MM.1S (cell line): ENCODE measurements at regions not wholly inside any gene's neighbourhood (a gene's known extent, or its start where the extent isn't known, plus 50 kb on each side); places are given as distances from the start of the nearest gene placed in this dataset.

Experiments
- DNase-seq: peaks from one replicate; pipeline ENCODE4 v3.0.0-alpha.2; 2015
- H2AFZ ChIP-seq: fragments of 300-600 bp; sonication (generic); 2 replicates; pipeline ENCODE4 v1.6.0; 2016; ENCODE audit warnings: antibody characterized with exemption, low read length
- H3F3A ChIP-seq: fragments of 300-600 bp; sonication (generic); 2 replicates; pipeline ENCODE4 v1.6.1; 2016; ENCODE audit warnings: mild to moderate bottlenecking, antibody characterized with exemption, low read length, moderate library complexity, mixed read lengths; ENCODE audit not compliant: insufficient read depth
- H3K27ac ChIP-seq: fragments of 300-600 bp; sonication (generic); 2 replicates; pipeline ENCODE4 v1.5.1; 2016; ENCODE audit warnings: mild to moderate bottlenecking, low read length
- H3K27me3 ChIP-seq: fragments of 300-600 bp; sonication (generic); replicated peaks from 2 replicates; pipeline ENCODE4 v1.6.0; 2016; ENCODE audit warnings: low read length; ENCODE audit not compliant: insufficient read depth
- H3K36me3 ChIP-seq: fragments of 300-600 bp; sonication (generic); replicated peaks from 2 replicates; pipeline ENCODE4 v1.6.1; 2016; ENCODE audit warnings: mild to moderate bottlenecking, low read length, mixed read lengths; ENCODE audit not compliant: insufficient read depth
- H3K4me1 ChIP-seq: fragments of 300-600 bp; sonication (generic); 2 replicates; pipeline ENCODE4 v1.6.1; 2016; ENCODE audit warnings: low read length, mixed read lengths
- H3K4me2 ChIP-seq: fragments of 300-600 bp; sonication (generic); 2 replicates; pipeline ENCODE4 v1.6.0; 2016; ENCODE audit warnings: low read depth, low read length
- H3K4me3 ChIP-seq: fragments of 300-600 bp; sonication (generic); 2 replicates; pipeline ENCODE4 v1.5.1; 2016; ENCODE audit warnings: low read length, mixed read lengths
- H3K79me2 ChIP-seq: fragments of 300-600 bp; sonication (generic); 2 replicates; pipeline ENCODE4 v1.6.1; 2016; ENCODE audit warnings: mixed run types, low read length, mixed read lengths
- H3K9ac ChIP-seq: fragments of 300-600 bp; sonication (generic); 2 replicates; pipeline ENCODE4 v1.6.1; 2016; ENCODE audit warnings: low read length, mixed read lengths
- H3K9me2 ChIP-seq: fragments of 300-600 bp; sonication (generic); replicated peaks from 2 replicates; pipeline ENCODE4 v1.6.1; 2016; ENCODE audit warnings: mild to moderate bottlenecking, low read length, mixed read lengths; ENCODE audit not compliant: insufficient read depth
- H3K9me3 ChIP-seq: fragments of 300-600 bp; sonication (generic); replicated peaks from 2 replicates; pipeline ENCODE4 v1.6.1; 2016; ENCODE audit warnings: mild to moderate bottlenecking, low read length, mixed read lengths; ENCODE audit not compliant: insufficient read depth
- H4K20me1 ChIP-seq: fragments of 300-600 bp; sonication (generic); 2 replicates; pipeline ENCODE4 v1.6.1; 2016; ENCODE audit warnings: mild to moderate bottlenecking, low read length, moderate library complexity, mixed read lengths; ENCODE audit not compliant: insufficient read depth
- EZH2 ChIP-seq: fragments of 300-600 bp; sonication (generic); optimal IDR thresholded peaks from 2 replicates; pipeline ENCODE3; 2017; ENCODE audit warnings: low read depth, mild to moderate bottlenecking, antibody characterized with exemption, low read length, mixed read lengths
- EZH2phosphoT487 ChIP-seq: fragments of 300-600 bp; sonication (generic); IDR thresholded peaks from 2 replicates; pipeline ENCODE4 v1.6.1; 2018; ENCODE audit warnings: antibody characterized with exemption, low read length
- TF ChIP-seq, protein P1 (sequence below): fragments of 300-600 bp; sonication (generic); IDR thresholded peaks from 2 replicates; pipeline ENCODE4 v1.5.1; 2016; ENCODE audit warnings: antibody characterized with exemption, low read length, mixed read lengths

DNA sequence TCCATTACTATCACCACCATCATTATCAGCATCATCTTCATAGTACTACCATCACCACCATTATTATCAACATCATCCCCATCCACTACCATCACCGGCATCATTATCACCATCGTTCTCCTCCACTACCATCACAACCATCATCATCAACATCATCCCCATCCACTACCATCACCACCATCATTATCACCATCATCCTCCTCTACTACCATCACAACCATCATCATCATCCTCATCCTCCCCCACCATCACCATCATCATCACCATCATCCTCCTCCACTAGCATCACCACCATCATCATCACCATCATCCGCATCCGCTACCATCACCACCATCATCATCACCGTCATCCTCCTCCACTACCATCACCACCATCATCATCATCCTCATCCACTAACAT lies 639.8 kb upstream of the RBFOX1 start:
- H3K79me2 ChIP-seq, result no peaks in the 10 kb centered on the region
- no peaks in the 10 kb centered on the region for H3K9me3 ChIP-seq
- no peaks in the 10 kb centered on the region for H3K27me3 ChIP-seq
- DNase-seq, result no peak
- H3K4me1 ChIP-seq, result no peaks in the 10 kb centered on the region
- H3K4me2 ChIP-seq, result no peak overlapping the region
- no peak overlapping the region for H2AFZ ChIP-seq
- H3F3A ChIP-seq, result no peaks in the 10 kb centered on the region
- no peaks in the 10 kb centered on the region for H3K36me3 ChIP-seq
- no peak overlapping the region for H3K27ac ChIP-seq
- TF ChIP-seq EZH2 (no peak), EZH2phosphoT487 (no peak)
- TF ChIP-seq, protein P1, sequence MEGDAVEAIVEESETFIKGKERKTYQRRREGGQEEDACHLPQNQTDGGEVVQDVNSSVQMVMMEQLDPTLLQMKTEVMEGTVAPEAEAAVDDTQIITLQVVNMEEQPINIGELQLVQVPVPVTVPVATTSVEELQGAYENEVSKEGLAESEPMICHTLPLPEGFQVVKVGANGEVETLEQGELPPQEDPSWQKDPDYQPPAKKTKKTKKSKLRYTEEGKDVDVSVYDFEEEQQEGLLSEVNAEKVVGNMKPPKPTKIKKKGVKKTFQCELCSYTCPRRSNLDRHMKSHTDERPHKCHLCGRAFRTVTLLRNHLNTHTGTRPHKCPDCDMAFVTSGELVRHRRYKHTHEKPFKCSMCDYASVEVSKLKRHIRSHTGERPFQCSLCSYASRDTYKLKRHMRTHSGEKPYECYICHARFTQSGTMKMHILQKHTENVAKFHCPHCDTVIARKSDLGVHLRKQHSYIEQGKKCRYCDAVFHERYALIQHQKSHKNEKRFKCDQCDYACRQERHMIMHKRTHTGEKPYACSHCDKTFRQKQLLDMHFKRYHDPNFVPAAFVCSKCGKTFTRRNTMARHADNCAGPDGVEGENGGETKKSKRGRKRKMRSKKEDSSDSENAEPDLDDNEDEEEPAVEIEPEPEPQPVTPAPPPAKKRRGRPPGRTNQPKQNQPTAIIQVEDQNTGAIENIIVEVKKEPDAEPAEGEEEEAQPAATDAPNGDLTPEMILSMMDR, result no peak
- no peak overlapping the region for H3K9ac ChIP-seq
- no peak overlapping the region for H3K4me3 ChIP-seq
- H3K9me2 ChIP-seq, result no peaks in the 10 kb centered on the region
- H4K20me1 ChIP-seq, result no peaks in the 10 kb centered on the region

- H3K27ac ChIP-seq, result no peak overlapping the region
- no peak overlapping the region for H3K4me2 ChIP-seq
- no peaks in the 10 kb centered on the region for H3F3A ChIP-seq
- H3K9ac ChIP-seq, result no peak overlapping the region
- no peak for DNase-seq
- no peaks in the 10 kb centered on the region for H3K79me2 ChIP-seq
- no peaks in the 10 kb centered on the region for H3K4me1 ChIP-seq
- TF ChIP-seq EZH2phosphoT487 (no peak), EZH2 (no peak)
- TF ChIP-seq, protein P1, result no peak
- no peak overlapping the region for H2AFZ ChIP-seq
- no peaks in the 10 kb centered on the region for H3K36me3 ChIP-seq
- no peaks in the 10 kb centered on the region for H3K27me3 ChIP-seq
- no peaks in the 10 kb centered on the region for H3K9me3 ChIP-seq
- H4K20me1 ChIP-seq, result no peaks in the 10 kb centered on the region
- no peak overlapping the region for H3K4me3 ChIP-seq
- no peaks in the 10 kb centered on the region for H3K9me2 ChIP-seq
These were observed 641.9 kb upstream of the RBFOX1 start for GRCh38 chr16:6690741-6691140.

- H3K9ac ChIP-seq, result no peak overlapping the region
- H3K4me3 ChIP-seq, result no peak overlapping the region
- no peak overlapping the region for H2AFZ ChIP-seq
- no peaks in the 10 kb centered on the region for H3K4me1 ChIP-seq
- DNase-seq, result no peak
- no peak for TF ChIP-seq EZH2phosphoT487
- TF ChIP-seq, protein P1, result no peak
- no peak for TF ChIP-seq EZH2
- H3K9me3 ChIP-seq, result no peaks in the 10 kb centered on the region
- H3F3A ChIP-seq, result no peaks in the 10 kb centered on the region
- no peak overlapping the region for H3K4me2 ChIP-seq
- H3K36me3 ChIP-seq, result no peaks in the 10 kb centered on the region
- no peaks in the 10 kb centered on the region for H3K27me3 ChIP-seq
- H4K20me1 ChIP-seq, result no peaks in the 10 kb centered on the region
- H3K79me2 ChIP-seq, result no peaks in the 10 kb centered on the region
- H3K27ac ChIP-seq, result no peak overlapping the region
- H3K9me2 ChIP-seq, result no peaks in the 10 kb centered on the region
These were observed 643.0 kb upstream of the RBFOX1 start for GRCh38 chr16:6689643-6690042.

DNA sequence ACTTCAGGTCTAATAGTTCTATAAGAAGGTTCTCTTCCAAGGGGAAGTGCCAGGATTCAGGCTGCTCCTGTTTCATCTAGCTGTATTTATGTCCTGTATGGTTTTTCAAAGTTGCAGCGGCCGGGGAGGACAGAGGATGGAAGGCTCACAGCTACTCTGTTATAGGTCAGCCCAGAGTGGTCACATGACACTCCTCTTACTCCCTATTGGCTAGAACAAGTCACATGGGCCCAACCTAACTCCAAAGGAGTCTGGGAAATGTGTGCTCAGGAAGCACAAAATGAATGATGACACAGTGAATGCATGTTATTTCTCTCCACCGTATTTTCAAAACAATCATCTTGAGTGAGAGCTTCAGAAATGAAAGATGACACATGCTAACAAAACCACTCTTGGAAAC lies 645.1 kb upstream of the RBFOX1 start:
- no peak overlapping the region for H2AFZ ChIP-seq
- no peaks in the 10 kb centered on the region for H3K4me1 ChIP-seq
- H3K27ac ChIP-seq, result no peak overlapping the region
- no peak overlapping the region for H3K9ac ChIP-seq
- no peaks in the 10 kb centered on the region for H3K9me2 ChIP-seq
- no peaks in the 10 kb centered on the region for H3K36me3 ChIP-seq
- H4K20me1 ChIP-seq, result no peaks in the 10 kb centered on the region
- H3K9me3 ChIP-seq, result no peaks in the 10 kb centered on the region
- DNase-seq, result no peak
- H3K79me2 ChIP-seq, result no peaks in the 10 kb centered on the region
- H3F3A ChIP-seq, result no peaks in the 10 kb centered on the region
- no peak overlapping the region for H3K4me3 ChIP-seq
- no peaks in the 10 kb centered on the region for H3K27me3 ChIP-seq
- TF ChIP-seq, protein P1, result no peak
- TF ChIP-seq EZH2 (no peak), EZH2phosphoT487 (no peak)
- no peak overlapping the region for H3K4me2 ChIP-seq
